HEK293 (cell line): ENCODE measurements at regions not wholly inside any gene's neighbourhood (a gene's known extent, or its start where the extent isn't known, plus 50 kb on each side); places are given as distances from the start of the nearest gene placed in this dataset.

Experiments
- CTCF ChIA-PET: fragments of 350-600 bp; formaldehyde crosslinking; extraction: SDS; loops from one replicate; lab custom pipeline; 2021; ENCODE audit warnings: antibody characterized with exemption; lab: Yijun Ruan, JAX
- POLR2A ChIA-PET: fragments of 300-600 bp; formaldehyde crosslinking; extraction: SDS; loops from one replicate; lab custom pipeline; 2020; ENCODE audit warnings: antibody characterized with exemption, inconsistent platforms; lab: Yijun Ruan, JAX
- H3K27ac ChIP-seq: fragments of 200-500 bp; sonication (Bioruptor generic); 2 replicates; pipeline ENCODE4 v1.5.1; 2014; ENCODE audit warnings: low read depth, low read length, control low read depth, inconsistent platforms; ENCODE audit errors: extremely low read depth
- H3K36me3 ChIP-seq, 2 experiments: fragments of 200-500 bp in 1 of 2; sonication (Bioruptor generic) in 1 of 2; 1 replicate in 1 of 2; 2 replicates in 1 of 2; pipeline ENCODE4 v1.5.1; 2014 to 2017; ENCODE audit warnings: inconsistent platforms in 2 of 2, low read length in 2 of 2; ENCODE audit not compliant: control insufficient read depth in 2 of 2, insufficient read depth in 1 of 2
- H3K4me1 ChIP-seq: fragments of 200-500 bp; sonication (Bioruptor generic); 2 replicates; pipeline ENCODE4 v1.5.1; 2014; ENCODE audit warnings: mild to moderate bottlenecking, low read length, inconsistent platforms; ENCODE audit not compliant: control insufficient read depth, insufficient read depth
- H3K4me3 ChIP-seq: 2 replicates; pipeline ENCODE4 v1.5.1; 2011; ENCODE audit warnings: low read depth, mild to moderate bottlenecking, control low read depth, low read length, moderate library complexity
- H3K9me3 ChIP-seq: fragments of 200-500 bp; sonication (Bioruptor generic); 2 replicates; pipeline ENCODE4 v1.5.1; 2014; ENCODE audit warnings: low read depth, low read length, inconsistent platforms; ENCODE audit not compliant: control insufficient read depth, insufficient read depth
- KLF8 ChIP-seq: fragments of 450-650 bp; formaldehyde crosslinking; IDR thresholded peaks from 2 replicates; pipeline ENCODE4 v1.5.1; 2016; ENCODE audit warnings: missing biosample characterization, missing genetic modification characterization
- MEIS1 ChIP-seq: sonication (generic); formaldehyde crosslinking; IDR thresholded peaks from 2 replicates; pipeline ENCODE4 v1.8.1; 2022; ENCODE audit warnings: missing genetic modification reagents, mild to moderate bottlenecking, borderline replicate concordance
- RBAK ChIP-seq: fragments of 450-650 bp; formaldehyde crosslinking; IDR thresholded peaks from 2 replicates; pipeline ENCODE4 v1.5.1; 2016; ENCODE audit warnings: missing biosample characterization, missing genetic modification characterization
- REPIN1 ChIP-seq: fragments of 450-650 bp; formaldehyde crosslinking; IDR thresholded peaks from 2 replicates; pipeline ENCODE4 v1.5.1; 2017; ENCODE audit warnings: missing biosample characterization, missing genetic modification characterization, low read depth
- TSHZ1 ChIP-seq: fragments of 450-650 bp; formaldehyde crosslinking; IDR thresholded peaks from 2 replicates; pipeline ENCODE4 v1.5.1; 2016; ENCODE audit warnings: missing biosample characterization, missing genetic modification characterization, borderline replicate concordance
- ZBTB44 ChIP-seq: fragments of 450-650 bp; IDR thresholded peaks from 2 replicates; pipeline ENCODE4 v1.5.1; 2018; ENCODE audit warnings: missing biosample characterization, mild to moderate bottlenecking, missing genetic modification characterization
- ZBTB6 ChIP-seq: fragments of 450-650 bp; formaldehyde crosslinking; IDR thresholded peaks from 2 replicates; pipeline ENCODE4 v1.5.1; 2017; ENCODE audit warnings: missing biosample characterization, missing genetic modification characterization
- ZNF19 ChIP-seq: fragments of 450-650 bp; formaldehyde crosslinking; IDR thresholded peaks from 2 replicates; pipeline ENCODE4; 2016; ENCODE audit warnings: missing biosample characterization, missing genetic modification characterization, low read depth
- ZNF239 ChIP-seq: fragments of 450-650 bp; formaldehyde crosslinking; IDR thresholded peaks from 2 replicates; pipeline ENCODE4 v1.5.1; 2016; ENCODE audit warnings: missing biosample characterization, missing genetic modification characterization
- ZNF292 ChIP-seq: fragments of 450-650 bp; formaldehyde crosslinking; IDR thresholded peaks from 2 replicates; pipeline ENCODE4 v1.5.1; 2016; ENCODE audit warnings: low read depth, missing biosample characterization, missing genetic modification characterization, borderline replicate concordance
- ZNF302 ChIP-seq: fragments of 450-650 bp; formaldehyde crosslinking; IDR thresholded peaks from 2 replicates; pipeline ENCODE4 v1.5.1; 2016; ENCODE audit warnings: missing biosample characterization, missing genetic modification characterization, low read depth
- ZNF398 ChIP-seq: fragments of 450-650 bp; formaldehyde crosslinking; IDR thresholded peaks from 2 replicates; pipeline ENCODE4 v1.5.1; 2017; ENCODE audit warnings: missing biosample characterization, missing genetic modification characterization
- ZNF48 ChIP-seq: fragments of 450-650 bp; formaldehyde crosslinking; IDR thresholded peaks from 2 replicates; pipeline ENCODE4 v1.5.1; 2016; ENCODE audit warnings: missing biosample characterization, missing genetic modification characterization
- ZNF488 ChIP-seq: fragments of 450-650 bp; formaldehyde crosslinking; IDR thresholded peaks from 2 replicates; pipeline ENCODE4 v1.5.1; 2016; ENCODE audit warnings: missing biosample characterization, missing genetic modification characterization
- ZNF510 ChIP-seq: fragments of 450-650 bp; formaldehyde crosslinking; IDR thresholded peaks from 2 replicates; pipeline ENCODE4 v1.5.1; 2018; ENCODE audit warnings: mild to moderate bottlenecking, missing genetic modification characterization, missing biosample characterization; ENCODE audit not compliant: insufficient replicate concordance
- ZNF549 ChIP-seq: fragments of 450-650 bp; IDR thresholded peaks from 2 replicates; pipeline ENCODE4 v1.5.1; 2018; ENCODE audit warnings: missing biosample characterization, missing genetic modification characterization, mild to moderate bottlenecking, inconsistent platforms, moderate library complexity
- ZNF560 ChIP-seq: fragments of 450-650 bp; formaldehyde crosslinking; IDR thresholded peaks from 2 replicates; pipeline ENCODE4 v1.5.1; 2017; ENCODE audit warnings: missing biosample characterization, missing genetic modification characterization, borderline replicate concordance
- ZNF621 ChIP-seq: fragments of 450-650 bp; formaldehyde crosslinking; IDR thresholded peaks from 2 replicates; pipeline ENCODE4 v1.5.1; 2017; ENCODE audit warnings: missing biosample characterization, missing genetic modification characterization
- ZNF623 ChIP-seq: fragments of 450-650 bp; formaldehyde crosslinking; IDR thresholded peaks from 2 replicates; pipeline ENCODE4 v1.5.1; 2016; ENCODE audit warnings: missing biosample characterization, missing genetic modification characterization
- ZNF660 ChIP-seq: fragments of 450-650 bp; IDR thresholded peaks from 2 replicates; pipeline ENCODE4 v1.5.1; 2018; ENCODE audit warnings: missing biosample characterization, mild to moderate bottlenecking, missing genetic modification characterization
- ZNF701 ChIP-seq: fragments of 450-650 bp; formaldehyde crosslinking; IDR thresholded peaks from 2 replicates; pipeline ENCODE4 v1.5.1; 2016; ENCODE audit warnings: missing biosample characterization, missing genetic modification characterization
- ZNF707 ChIP-seq: fragments of 450-650 bp; formaldehyde crosslinking; IDR thresholded peaks from 2 replicates; pipeline ENCODE4 v1.5.1; 2016; ENCODE audit warnings: missing biosample characterization, missing genetic modification characterization
- ZNF76 ChIP-seq: fragments of 450-650 bp; formaldehyde crosslinking; IDR thresholded peaks from 2 replicates; pipeline ENCODE4; 2016; ENCODE audit warnings: low read depth, missing biosample characterization, missing genetic modification characterization, borderline replicate concordance
- ZNF830 ChIP-seq: fragments of 450-650 bp; IDR thresholded peaks from 2 replicates; pipeline ENCODE4 v1.5.0; 2018; ENCODE audit warnings: missing biosample characterization, missing genetic modification characterization, low read depth, mild to moderate bottlenecking, moderate library complexity
- ZSCAN30 ChIP-seq: fragments of 450-650 bp; IDR thresholded peaks from 2 replicates; pipeline ENCODE4 v1.5.1; 2018; ENCODE audit warnings: missing biosample characterization, mild to moderate bottlenecking, missing genetic modification characterization, moderate library complexity
- ZSCAN5A ChIP-seq: fragments of 450-650 bp; formaldehyde crosslinking; IDR thresholded peaks from 2 replicates; pipeline ENCODE4 v1.5.1; 2016; ENCODE audit warnings: missing biosample characterization, missing genetic modification characterization

- POLR2A ChIA-PET = no interaction called here
These were observed 50.8 kb upstream of the POFUT2 start for GRCh38 chr21:45338311-45339017.

GRCh38 chr21:45339421-45340402 lies 52.0 kb upstream of the POFUT2 start:
- Histone ChIP-seq H3K4me1 (peaks cover 4% of the 10 kb centered on the region; the same call in 1 of the 2 replicates), H3K27ac (no peak overlapping the region), H3K9me3 (no peaks in the 10 kb centered on the region), H3K36me3 (no peaks in the 10 kb centered on the region), H3K4me3 (no peak overlapping the region)
- CTCF ChIA-PET = interaction anchor here (2.7 kb wide), 1 partner anchor 31 kb away, joined by 9 read pairs; no protein-coding TSS in a partner anchor
- POLR2A ChIA-PET = no interaction called here
- TF ChIP-seq ZNF398 (tag by site-specific recombination) (no peak), RBAK (tag by site-specific recombination) (no peak), ZNF510 (tag by site-specific recombination) (no peak), ZNF488 (tag by site-specific recombination) (no peak), ZSCAN5A (tag by site-specific recombination) (no peak), ZNF560 (tag by site-specific recombination) (no peak), REPIN1 (tag by site-specific recombination) (no peak), ZBTB6 (no peak), ZBTB44 (tag by site-specific recombination) (no peak)

More at GRCh38 chr21:45338311-45339017, 50.8 kb upstream of the POFUT2 start:
- H3K36me3 ChIP-seq = no peaks in the 10 kb centered on the region
- H3K4me1 ChIP-seq = peaks cover 4% of the 10 kb centered on the region; the same call in 1 of the 2 replicates
- no peaks in the 10 kb centered on the region for H3K9me3 ChIP-seq
- TF ChIP-seq ZSCAN30 (tag by site-specific recombination) (no peak), ZNF302 (tag by site-specific recombination) (no peak), ZNF19 (tag by site-specific recombination) (no peak), ZNF660 (tag by site-specific recombination) (no peak), ZNF48 (tag by site-specific recombination) (no peak), MEIS1 (CRISPR knock-in tag) (no peak), ZNF560 (tag by site-specific recombination) (no peak), ZNF707 (tag by site-specific recombination) (no peak), ZNF701 (tag by site-specific recombination) (no peak), ZNF239 (tag by site-specific recombination) (no peak), ZNF830 (tag by site-specific recombination) (no peak), REPIN1 (tag by site-specific recombination) (no peak), ZNF621 (tag by site-specific recombination) (no peak), TSHZ1 (tag by site-specific recombination) (no peak), ZNF292 (tag by site-specific recombination) (no peak), KLF8 (tag by site-specific recombination) (no peak), ZNF549 (no peak), ZNF623 (no peak), ZNF76 (tag by site-specific recombination) (no peak)
- CTCF ChIA-PET = interaction anchor here (0.6 to 2.7 kb wide), 5 partner anchors 29 to 1323 kb away, joined by 3 to 9 read pairs (median 3); no protein-coding TSS in a partner anchor
- no peak overlapping the region for H3K27ac ChIP-seq
- no peak overlapping the region for H3K4me3 ChIP-seq
